Vagina (tissue), 2 donors: ENCODE measurements at regions not wholly inside any gene's neighbourhood (a gene's known extent, or its start where the extent isn't known, plus 50 kb on each side); places are given as distances from the start of the nearest gene placed in this dataset.

Experiments
- CTCF ChIP-seq, 3 experiments: fragments of 450-650 bp in 2 of 3; fragments of 200-600 bp in 1 of 3; sonication (generic) in 1 of 3; IDR thresholded peaks; one replicate each; pipeline ENCODE4 v1.5.1; 2017 to 2019; ENCODE audit warnings: antibody characterized with exemption in 3 of 3, mild to moderate bottlenecking in 2 of 3, moderate library complexity in 2 of 3
- POLR2A ChIP-seq, 2 donors: fragments of 450-650 bp; IDR thresholded peaks; one replicate each; pipeline ENCODE4 v1.6.1; 2017; ENCODE audit warnings: antibody characterized with exemption in 2 of 2, mild to moderate bottlenecking in 2 of 2, moderate library complexity in 2 of 2
- POLR2AphosphoS5 ChIP-seq, 2 donors: sonication (generic); formaldehyde crosslinking; IDR thresholded peaks; one replicate each; pipeline ENCODE4 v1.9.0; 2017; ENCODE audit warnings: antibody characterized with exemption in 2 of 2, mild to moderate bottlenecking in 2 of 2, low read depth in 1 of 2; ENCODE audit not compliant: insufficient read depth in 1 of 2

DNA sequence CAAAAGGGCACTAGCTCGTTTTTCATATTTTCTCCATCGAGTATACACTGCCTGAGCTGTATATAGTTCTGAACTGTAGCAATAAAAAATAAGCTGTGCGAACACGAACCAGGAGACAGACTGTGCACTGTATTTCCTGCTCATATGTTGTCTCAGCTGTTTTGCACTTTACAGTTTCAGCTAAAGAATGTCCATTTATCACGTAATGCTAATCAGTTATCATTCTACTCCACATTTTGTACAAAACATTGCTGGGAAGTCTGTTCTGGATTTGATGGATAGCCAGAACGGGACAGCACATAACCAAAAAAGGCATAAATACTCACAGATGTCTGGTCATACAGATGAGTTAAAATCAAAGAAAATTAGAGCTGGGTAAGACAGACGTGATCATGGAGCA lies 315.5 kb upstream of the ADGRL3 start:
- TF ChIP-seq CTCF (IDR thresholded peaks at IDR 0.05) (no peak), POLR2AphosphoS5 (IDR thresholded peaks at IDR 0.05; ENCODE audit: insufficient read depth in 1 of 2, low read depth in 1 of 2) (no peak), POLR2A (IDR thresholded peaks at IDR 0.05) (no peak)
